AG09309 (cell line): ENCODE measurements at regions not wholly inside any gene's neighbourhood (a gene's known extent, or its start where the extent isn't known, plus 50 kb on each side); places are given as distances from the start of the nearest gene placed in this dataset.

ENCODE experiments used
- DNase-seq: peaks from one replicate; pipeline ENCODE4 v3.0.0-alpha.2; 2010; ENCODE audit warnings: low read depth
- H3K4me3 ChIP-seq: 2 replicates; pipeline ENCODE4 v1.5.1; 2011; ENCODE audit warnings: mild to moderate bottlenecking, low read depth, low read length, moderate library complexity; ENCODE audit not compliant: control insufficient read depth
- TF ChIP-seq, protein P1 (sequence below): IDR thresholded peaks from 2 replicates; pipeline ENCODE4 v1.5.1; 2011; ENCODE audit warnings: mild to moderate bottlenecking, low read depth, low read length, inconsistent platforms; ENCODE audit not compliant: insufficient read depth, control insufficient read depth; ENCODE audit errors: missing control alignments

DNA sequence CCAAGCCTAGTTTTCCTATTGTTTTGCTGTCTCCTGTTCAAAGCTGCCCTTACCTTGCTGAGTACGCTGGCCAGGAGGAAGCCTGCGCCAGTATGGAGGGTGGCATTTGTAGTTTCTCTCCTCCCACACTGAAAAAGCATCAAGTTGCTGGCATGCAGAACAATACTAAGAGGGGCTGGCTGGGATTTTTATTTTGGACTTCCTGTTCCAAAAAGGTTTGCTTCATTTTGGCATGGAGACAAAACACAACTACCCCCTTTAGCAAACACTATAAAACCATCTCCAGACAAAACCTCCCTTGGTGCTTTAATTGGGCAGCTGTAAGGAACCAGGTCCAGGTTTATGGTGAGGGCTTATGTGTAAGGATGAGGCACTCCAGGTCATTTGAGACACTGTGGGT lies 457.6 kb downstream of the PDCD6IP start:
- H3K4me3 ChIP-seq = no peak overlapping the region
- no peak for DNase-seq
- TF ChIP-seq, protein P1, sequence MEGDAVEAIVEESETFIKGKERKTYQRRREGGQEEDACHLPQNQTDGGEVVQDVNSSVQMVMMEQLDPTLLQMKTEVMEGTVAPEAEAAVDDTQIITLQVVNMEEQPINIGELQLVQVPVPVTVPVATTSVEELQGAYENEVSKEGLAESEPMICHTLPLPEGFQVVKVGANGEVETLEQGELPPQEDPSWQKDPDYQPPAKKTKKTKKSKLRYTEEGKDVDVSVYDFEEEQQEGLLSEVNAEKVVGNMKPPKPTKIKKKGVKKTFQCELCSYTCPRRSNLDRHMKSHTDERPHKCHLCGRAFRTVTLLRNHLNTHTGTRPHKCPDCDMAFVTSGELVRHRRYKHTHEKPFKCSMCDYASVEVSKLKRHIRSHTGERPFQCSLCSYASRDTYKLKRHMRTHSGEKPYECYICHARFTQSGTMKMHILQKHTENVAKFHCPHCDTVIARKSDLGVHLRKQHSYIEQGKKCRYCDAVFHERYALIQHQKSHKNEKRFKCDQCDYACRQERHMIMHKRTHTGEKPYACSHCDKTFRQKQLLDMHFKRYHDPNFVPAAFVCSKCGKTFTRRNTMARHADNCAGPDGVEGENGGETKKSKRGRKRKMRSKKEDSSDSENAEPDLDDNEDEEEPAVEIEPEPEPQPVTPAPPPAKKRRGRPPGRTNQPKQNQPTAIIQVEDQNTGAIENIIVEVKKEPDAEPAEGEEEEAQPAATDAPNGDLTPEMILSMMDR = no peak

DNA sequence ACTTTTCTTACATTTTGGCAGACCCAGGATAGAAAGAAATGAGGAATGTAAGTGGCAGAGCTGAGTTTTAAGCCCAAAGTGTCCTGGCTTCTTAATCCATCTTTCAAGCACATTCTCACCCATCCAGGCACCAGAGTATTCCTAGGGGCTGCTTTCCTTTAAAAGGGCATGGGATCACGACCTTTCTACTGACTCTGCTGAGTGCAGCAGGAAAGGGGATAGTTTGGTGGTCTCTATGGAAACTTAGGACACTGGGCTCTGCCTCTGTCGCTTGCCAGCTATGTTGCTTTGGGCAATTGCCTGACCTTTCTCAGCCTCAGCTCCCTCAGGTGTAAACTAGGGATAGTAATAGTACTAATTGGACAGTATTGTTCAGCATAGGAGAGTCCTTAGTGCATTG lies 458.4 kb downstream of the PDCD6IP start:
- no peak overlapping the region for H3K4me3 ChIP-seq
- no peak for DNase-seq
- TF ChIP-seq, protein P1 = no peak

DNA sequence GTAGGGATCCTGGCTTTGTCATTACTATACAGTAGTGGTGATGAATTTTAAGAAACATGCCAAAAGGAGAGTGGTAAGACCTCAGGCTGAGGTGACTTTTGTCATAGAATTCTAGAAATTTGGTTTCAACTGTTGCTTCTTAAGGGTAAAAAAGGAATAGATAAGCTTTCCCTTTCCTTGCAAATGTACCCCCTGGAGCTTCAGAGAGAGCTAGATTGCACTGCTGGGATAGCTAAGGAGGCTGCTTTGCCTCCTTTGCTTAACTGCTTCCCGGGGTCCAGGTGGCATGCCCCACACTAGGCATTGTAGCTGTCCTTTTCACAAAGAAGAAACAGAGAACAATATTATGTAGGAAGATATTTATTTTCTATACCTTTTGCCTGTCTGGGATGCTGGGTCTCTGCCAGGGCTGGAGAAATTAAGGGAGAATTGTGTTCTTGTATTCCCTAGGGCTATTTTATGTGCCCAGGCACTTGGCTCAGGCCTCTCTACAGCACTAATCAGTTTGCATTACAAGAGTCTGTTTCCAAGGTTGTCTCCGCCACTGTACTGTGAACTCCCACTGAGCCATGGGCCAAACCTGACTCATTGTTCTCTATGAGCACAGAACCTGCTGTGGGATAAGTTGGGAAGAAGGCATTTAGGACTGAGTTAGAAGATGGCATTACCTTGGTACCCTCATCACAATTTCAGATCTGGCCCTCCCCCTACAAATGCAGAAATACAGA lies 460.0 kb downstream of the PDCD6IP start:
- no peak overlapping the region for H3K4me3 ChIP-seq
- no peak for DNase-seq
- TF ChIP-seq, protein P1 = no peak

DNA sequence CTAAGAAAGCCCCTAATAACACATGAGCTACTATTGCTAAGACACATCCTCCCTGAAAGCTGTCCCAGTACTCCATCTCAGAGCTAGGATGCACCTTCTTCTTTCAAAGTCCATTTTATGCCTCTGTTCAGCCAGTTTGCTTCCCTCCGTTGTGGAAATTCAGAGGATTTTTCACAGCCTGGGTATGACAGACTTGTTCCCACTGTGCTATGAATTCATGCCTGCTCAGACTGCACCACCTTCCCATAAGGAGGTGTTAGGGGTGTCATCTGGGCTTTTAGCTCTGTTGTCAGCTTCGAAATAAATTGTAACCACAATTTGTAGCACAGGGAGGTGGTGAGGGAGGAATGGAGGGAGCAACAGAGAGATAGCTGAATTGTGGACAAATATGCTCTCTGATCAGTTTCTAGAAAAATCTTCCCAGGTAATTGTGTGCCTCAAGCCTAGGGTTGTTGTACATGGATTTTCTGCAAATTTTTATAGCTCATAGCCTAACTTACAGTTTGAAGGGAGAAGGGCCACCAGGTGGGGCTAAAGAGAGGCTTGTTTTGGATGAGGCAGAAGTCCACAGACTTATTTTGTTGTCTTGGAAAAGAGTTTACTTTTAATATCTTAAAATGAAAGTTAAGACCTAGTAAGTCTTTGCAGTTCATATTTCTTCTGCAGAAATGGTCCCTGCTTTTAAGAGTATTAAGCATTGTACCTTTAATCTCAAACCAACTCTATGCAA lies 462.0 kb downstream of the PDCD6IP start:
- TF ChIP-seq, protein P1 = peak; percentile 48
- peak; percentile 7 for DNase-seq
- no peak overlapping the region for H3K4me3 ChIP-seq

DNA sequence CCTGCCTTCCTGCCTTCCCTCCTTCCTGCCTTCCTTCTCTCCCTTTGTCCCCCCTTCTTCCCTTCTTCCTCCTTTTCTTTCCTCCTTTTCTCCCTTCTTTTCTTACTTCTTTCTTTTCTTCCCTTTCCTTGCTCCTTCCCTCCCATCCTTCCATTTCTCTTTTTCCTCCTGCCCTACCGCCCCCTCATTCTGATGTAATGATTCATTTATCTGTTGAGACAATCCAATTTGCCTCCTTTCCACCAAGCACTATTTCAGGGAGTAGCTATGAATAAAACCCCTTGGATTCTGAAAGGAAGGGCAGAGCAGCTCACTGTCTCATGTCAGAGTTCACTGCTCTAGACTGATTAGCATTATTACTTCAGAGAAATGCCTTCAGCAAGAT lies 462.6 kb downstream of the PDCD6IP start:
- TF ChIP-seq, protein P1 = no peak
- DNase-seq = no peak

DNA sequence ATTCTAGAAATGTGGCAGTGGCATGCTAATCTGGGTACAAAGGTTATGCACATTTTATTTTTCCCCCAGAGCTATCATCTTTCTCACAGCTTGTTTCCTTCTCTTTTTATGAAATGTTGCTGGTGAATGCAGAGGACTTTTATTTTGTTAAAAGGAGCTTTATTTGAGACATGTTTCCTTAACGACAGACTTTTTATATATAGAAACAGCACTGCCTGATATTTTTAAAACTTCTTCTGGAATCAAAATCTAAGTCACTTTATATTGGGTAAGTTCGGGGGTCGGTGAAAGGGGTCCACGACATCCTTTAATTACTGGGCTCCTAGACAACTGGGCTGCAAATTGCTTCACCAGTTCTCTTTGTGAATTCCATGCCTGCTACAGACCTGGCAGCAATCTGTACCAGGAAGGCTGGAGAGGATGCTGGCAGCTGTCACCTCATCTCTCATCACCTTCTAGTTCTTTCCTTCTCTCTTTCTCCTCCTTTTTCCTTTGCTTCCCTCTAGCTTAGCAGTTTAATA lies 464.7 kb downstream of the PDCD6IP start:
- no peak overlapping the region for H3K4me3 ChIP-seq
- TF ChIP-seq, protein P1 = no peak
- DNase-seq = no peak

More for the DNA sequence above, 462.6 kb downstream of the PDCD6IP start:
- H3K4me3 ChIP-seq = no peak overlapping the region
